MM.1S (cell line): ENCODE measurements at regions not wholly inside any gene's neighbourhood (a gene's known extent, or its start where the extent isn't known, plus 50 kb on each side); places are given as distances from the start of the nearest gene placed in this dataset.

Experiments
- DNase-seq: peaks from one replicate; pipeline ENCODE4 v3.0.0-alpha.2; 2015
- H2AFZ ChIP-seq: fragments of 300-600 bp; sonication (generic); 2 replicates; pipeline ENCODE4 v1.6.0; 2016; ENCODE audit warnings: antibody characterized with exemption, low read length
- H3F3A ChIP-seq: fragments of 300-600 bp; sonication (generic); 2 replicates; pipeline ENCODE4 v1.6.1; 2016; ENCODE audit warnings: mild to moderate bottlenecking, antibody characterized with exemption, low read length, moderate library complexity, mixed read lengths; ENCODE audit not compliant: insufficient read depth
- H3K27ac ChIP-seq: fragments of 300-600 bp; sonication (generic); 2 replicates; pipeline ENCODE4 v1.5.1; 2016; ENCODE audit warnings: mild to moderate bottlenecking, low read length
- H3K27me3 ChIP-seq: fragments of 300-600 bp; sonication (generic); replicated peaks from 2 replicates; pipeline ENCODE4 v1.6.0; 2016; ENCODE audit warnings: low read length; ENCODE audit not compliant: insufficient read depth
- H3K36me3 ChIP-seq: fragments of 300-600 bp; sonication (generic); replicated peaks from 2 replicates; pipeline ENCODE4 v1.6.1; 2016; ENCODE audit warnings: mild to moderate bottlenecking, low read length, mixed read lengths; ENCODE audit not compliant: insufficient read depth
- H3K4me1 ChIP-seq: fragments of 300-600 bp; sonication (generic); 2 replicates; pipeline ENCODE4 v1.6.1; 2016; ENCODE audit warnings: low read length, mixed read lengths
- H3K4me2 ChIP-seq: fragments of 300-600 bp; sonication (generic); 2 replicates; pipeline ENCODE4 v1.6.0; 2016; ENCODE audit warnings: low read depth, low read length
- H3K4me3 ChIP-seq: fragments of 300-600 bp; sonication (generic); 2 replicates; pipeline ENCODE4 v1.5.1; 2016; ENCODE audit warnings: low read length, mixed read lengths
- H3K79me2 ChIP-seq: fragments of 300-600 bp; sonication (generic); 2 replicates; pipeline ENCODE4 v1.6.1; 2016; ENCODE audit warnings: mixed run types, low read length, mixed read lengths
- H3K9ac ChIP-seq: fragments of 300-600 bp; sonication (generic); 2 replicates; pipeline ENCODE4 v1.6.1; 2016; ENCODE audit warnings: low read length, mixed read lengths
- H3K9me2 ChIP-seq: fragments of 300-600 bp; sonication (generic); replicated peaks from 2 replicates; pipeline ENCODE4 v1.6.1; 2016; ENCODE audit warnings: mild to moderate bottlenecking, low read length, mixed read lengths; ENCODE audit not compliant: insufficient read depth
- H3K9me3 ChIP-seq: fragments of 300-600 bp; sonication (generic); replicated peaks from 2 replicates; pipeline ENCODE4 v1.6.1; 2016; ENCODE audit warnings: mild to moderate bottlenecking, low read length, mixed read lengths; ENCODE audit not compliant: insufficient read depth
- H4K20me1 ChIP-seq: fragments of 300-600 bp; sonication (generic); 2 replicates; pipeline ENCODE4 v1.6.1; 2016; ENCODE audit warnings: mild to moderate bottlenecking, low read length, moderate library complexity, mixed read lengths; ENCODE audit not compliant: insufficient read depth
- EZH2 ChIP-seq: fragments of 300-600 bp; sonication (generic); optimal IDR thresholded peaks from 2 replicates; pipeline ENCODE3; 2017; ENCODE audit warnings: low read depth, mild to moderate bottlenecking, antibody characterized with exemption, low read length, mixed read lengths
- EZH2phosphoT487 ChIP-seq: fragments of 300-600 bp; sonication (generic); IDR thresholded peaks from 2 replicates; pipeline ENCODE4 v1.6.1; 2018; ENCODE audit warnings: antibody characterized with exemption, low read length
- TF ChIP-seq, protein P1 (sequence below): fragments of 300-600 bp; sonication (generic); IDR thresholded peaks from 2 replicates; pipeline ENCODE4 v1.5.1; 2016; ENCODE audit warnings: antibody characterized with exemption, low read length, mixed read lengths

DNA sequence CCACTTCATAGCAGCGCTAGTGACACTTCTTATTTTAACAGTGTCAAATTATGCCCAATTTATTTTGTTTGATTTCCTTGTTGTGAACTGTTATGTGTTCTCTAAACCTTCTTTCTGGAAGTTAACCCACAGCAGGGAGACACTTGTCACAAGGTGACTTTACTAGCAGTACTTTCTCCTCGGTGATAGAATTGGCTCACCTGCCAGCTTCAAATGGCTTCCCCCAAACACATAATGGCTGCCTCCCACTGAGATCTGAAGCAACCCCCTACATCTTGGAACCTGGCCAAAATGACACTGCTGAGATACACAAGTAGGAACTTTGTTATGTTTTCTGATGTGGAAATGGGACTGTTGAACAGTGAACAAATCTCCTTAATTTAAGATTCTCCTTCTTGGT lies 238.8 kb upstream of the DPH6 start:
- no peak overlapping the region for H3K9ac ChIP-seq
- H3K9me3 ChIP-seq = no peaks in the 10 kb centered on the region
- H3K79me2 ChIP-seq = no peaks in the 10 kb centered on the region
- no peaks in the 10 kb centered on the region for H4K20me1 ChIP-seq
- no peak overlapping the region for H3K4me2 ChIP-seq
- H2AFZ ChIP-seq = no peak overlapping the region
- no peak overlapping the region for H3K27ac ChIP-seq
- no peaks in the 10 kb centered on the region for H3K9me2 ChIP-seq
- DNase-seq = no peak
- H3K36me3 ChIP-seq = no peaks in the 10 kb centered on the region
- no peaks in the 10 kb centered on the region for H3K4me1 ChIP-seq
- no peaks in the 10 kb centered on the region for H3F3A ChIP-seq
- H3K4me3 ChIP-seq = no peak overlapping the region
- H3K27me3 ChIP-seq = no peaks in the 10 kb centered on the region
- TF ChIP-seq, protein P1, sequence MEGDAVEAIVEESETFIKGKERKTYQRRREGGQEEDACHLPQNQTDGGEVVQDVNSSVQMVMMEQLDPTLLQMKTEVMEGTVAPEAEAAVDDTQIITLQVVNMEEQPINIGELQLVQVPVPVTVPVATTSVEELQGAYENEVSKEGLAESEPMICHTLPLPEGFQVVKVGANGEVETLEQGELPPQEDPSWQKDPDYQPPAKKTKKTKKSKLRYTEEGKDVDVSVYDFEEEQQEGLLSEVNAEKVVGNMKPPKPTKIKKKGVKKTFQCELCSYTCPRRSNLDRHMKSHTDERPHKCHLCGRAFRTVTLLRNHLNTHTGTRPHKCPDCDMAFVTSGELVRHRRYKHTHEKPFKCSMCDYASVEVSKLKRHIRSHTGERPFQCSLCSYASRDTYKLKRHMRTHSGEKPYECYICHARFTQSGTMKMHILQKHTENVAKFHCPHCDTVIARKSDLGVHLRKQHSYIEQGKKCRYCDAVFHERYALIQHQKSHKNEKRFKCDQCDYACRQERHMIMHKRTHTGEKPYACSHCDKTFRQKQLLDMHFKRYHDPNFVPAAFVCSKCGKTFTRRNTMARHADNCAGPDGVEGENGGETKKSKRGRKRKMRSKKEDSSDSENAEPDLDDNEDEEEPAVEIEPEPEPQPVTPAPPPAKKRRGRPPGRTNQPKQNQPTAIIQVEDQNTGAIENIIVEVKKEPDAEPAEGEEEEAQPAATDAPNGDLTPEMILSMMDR = no peak
- TF ChIP-seq EZH2 = no peak
- no peak for TF ChIP-seq EZH2phosphoT487

DNA sequence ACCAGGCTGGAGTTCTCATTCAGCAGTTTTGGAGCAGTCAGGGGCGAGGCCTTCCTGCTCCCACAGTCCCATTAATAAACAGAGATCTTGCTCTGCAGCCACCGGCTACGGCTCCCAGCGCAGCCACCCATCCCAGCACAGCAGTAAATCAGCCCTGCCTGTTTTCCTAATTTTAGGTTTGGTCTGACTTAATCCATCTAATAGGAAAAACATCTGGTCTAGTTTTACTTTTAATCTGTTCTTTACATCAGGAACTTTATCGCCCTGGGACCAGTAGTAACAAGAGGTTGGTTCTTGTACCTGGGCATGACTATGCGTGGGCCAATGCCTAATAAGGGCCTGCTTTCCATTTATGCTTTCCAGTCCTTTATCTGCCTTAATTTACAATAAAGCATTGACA lies 264.0 kb upstream of the DPH6 start:
- no peaks in the 10 kb centered on the region for H3K9me2 ChIP-seq
- DNase-seq = no peak
- no peaks in the 10 kb centered on the region for H3F3A ChIP-seq
- no peak for TF ChIP-seq EZH2phosphoT487
- no peak for TF ChIP-seq EZH2
- TF ChIP-seq, protein P1 = no peak
- no peak overlapping the region for H3K27ac ChIP-seq
- H3K27me3 ChIP-seq = no peaks in the 10 kb centered on the region
- no peak overlapping the region for H3K9ac ChIP-seq
- no peaks in the 10 kb centered on the region for H4K20me1 ChIP-seq
- no peak overlapping the region for H3K4me2 ChIP-seq
- H3K9me3 ChIP-seq = no peaks in the 10 kb centered on the region
- H3K4me3 ChIP-seq = no peak overlapping the region
- no peaks in the 10 kb centered on the region for H3K36me3 ChIP-seq
- H3K79me2 ChIP-seq = no peaks in the 10 kb centered on the region
- no peaks in the 10 kb centered on the region for H3K4me1 ChIP-seq
- H2AFZ ChIP-seq = no peak overlapping the region

DNA sequence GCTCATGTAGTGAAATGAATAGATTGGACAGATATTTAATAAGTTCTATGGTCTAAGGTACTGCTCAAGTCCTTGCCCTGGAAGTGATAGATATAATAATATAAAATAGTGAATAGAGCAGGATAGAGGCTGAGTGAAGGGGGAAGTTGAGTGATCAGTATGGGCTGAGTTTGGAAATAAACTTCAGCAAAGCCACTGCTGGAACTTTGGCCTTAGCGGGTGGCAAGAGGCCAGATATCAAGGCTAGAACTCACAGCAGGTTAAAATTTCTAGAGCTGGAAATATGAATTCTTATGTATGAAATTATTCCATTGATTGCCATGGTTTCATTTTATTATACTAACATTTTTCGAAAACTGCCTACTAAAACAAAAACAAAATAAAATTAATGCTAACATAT lies 267.6 kb upstream of the DPH6 start:
- Histone ChIP-seq H3F3A (no peaks in the 10 kb centered on the region), H2AFZ (no peak overlapping the region), H3K9me2 (no peaks in the 10 kb centered on the region), H3K79me2 (no peaks in the 10 kb centered on the region), H3K4me1 (no peaks in the 10 kb centered on the region), H3K27me3 (no peaks in the 10 kb centered on the region), H3K4me2 (no peak overlapping the region), H3K9ac (no peak overlapping the region), H4K20me1 (no peaks in the 10 kb centered on the region), H3K27ac (no peak overlapping the region), H3K36me3 (no peaks in the 10 kb centered on the region), H3K9me3 (no peaks in the 10 kb centered on the region), H3K4me3 (no peak overlapping the region)
- TF ChIP-seq EZH2 (no peak), EZH2phosphoT487 (no peak)
- TF ChIP-seq, protein P1 = no peak
- DNase-seq = no peak
